HepG2 (cell line): ENCODE measurements at regions not wholly inside any gene's neighbourhood (a gene's known extent, or its start where the extent isn't known, plus 50 kb on each side); places are given as distances from the start of the nearest gene placed in this dataset.

Experiments
- ATAC-seq: fragments of 200-7000 bp; cut with Tn5 transposase; 3 replicates; pipeline ENCODE4 v1.9.1; 2020; ENCODE audit warnings: mild to moderate bottlenecking, moderate library complexity
- BruUV-seq: library from RNA; stranded (reverse); fragments of 400-500 nt; replicated peaks from 2 replicates; lab custom pipeline; 2021; lab: Mats Ljungman, UMichigan
- CTCF ChIA-PET: fragments of 300-600 bp; formaldehyde crosslinking; extraction: SDS; loops from one replicate; lab custom pipeline; 2021; ENCODE audit warnings: low total read pairs, inconsistent platforms, low intra/inter-chr PET ratio; lab: Yijun Ruan, JAX
- POLR2A ChIA-PET: fragments of 350-600 bp; sonication (Branson Sonifier 250); formaldehyde crosslinking; loops from one replicate; lab custom pipeline; 2020; ENCODE audit warnings: antibody characterized with exemption, inconsistent platforms; lab: Yijun Ruan, JAX
- DNase-seq: peaks from one replicate; pipeline ENCODE4 v3.0.0-alpha.2; 2015; ENCODE audit warnings: low spot score
- FAIRE-seq: peaks from 3 replicates; lab custom pipeline; 2011; peaks lifted over from hg19 to GRCh38; lab: Jason Lieb, UNC
- H2AFZ ChIP-seq: one replicate; pipeline ENCODE4 v1.6.1; 2011; ENCODE audit warnings: low read length, inconsistent platforms
- H3K27ac ChIP-seq: fragments of 300-600 bp; 3 replicates; pipeline ENCODE4 v1.8.0; 2011; ENCODE audit warnings: mixed run types, mild to moderate bottlenecking, mixed read lengths, low read length, inconsistent platforms; ENCODE audit not compliant: insufficient read depth; ENCODE audit errors: extremely low read length
- H3K27me3 ChIP-seq, 2 experiments: fragments of 200-600 bp in 1 of 2; 2 replicates in 1 of 2; 3 replicates in 1 of 2; pipeline versions ENCODE4 v1.6.0 to v1.8.0; 2011; ENCODE audit warnings: low read length in 2 of 2, mild to moderate bottlenecking in 2 of 2, moderate library complexity in 2 of 2, inconsistent platforms in 1 of 2; ENCODE audit not compliant: insufficient read depth in 2 of 2, control insufficient read depth in 1 of 2
- H3K36me3 ChIP-seq, 2 experiments: fragments of 200-600 bp in 1 of 2; replicated peaks in 1 of 2; 2 replicates in 1 of 2; 3 replicates in 1 of 2; pipeline versions ENCODE4 v1.5.1 to v1.8.0; 2011; ENCODE audit warnings: low read length in 2 of 2, inconsistent platforms in 1 of 2; ENCODE audit not compliant: insufficient read depth in 2 of 2, control insufficient read depth in 1 of 2
- H3K4me1 ChIP-seq: 2 replicates; pipeline ENCODE4 v1.5.1; 2012; ENCODE audit warnings: low read length, inconsistent platforms; ENCODE audit not compliant: insufficient read depth
- H3K4me2 ChIP-seq: 2 replicates; pipeline ENCODE4 v1.6.0; 2011; ENCODE audit warnings: low read depth, low read length, inconsistent platforms
- H3K4me3 ChIP-seq, 3 experiments: fragments of 200-600 bp in 1 of 3; sonication (generic), shearing (Covaris generic) in 1 of 3; replicated peaks in 1 of 3; 2 replicates each; pipeline ENCODE4 v1.5.1; 2011 to 2016; ENCODE audit warnings: low read length in 3 of 3, inconsistent platforms in 2 of 3, low read depth in 2 of 3, mild to moderate bottlenecking in 2 of 3, control low read depth in 1 of 3, mixed read lengths in 1 of 3; ENCODE audit not compliant: insufficient read depth in 1 of 3
- H3K79me2 ChIP-seq: one replicate; pipeline ENCODE4 v1.6.1; 2011; ENCODE audit warnings: low read length, inconsistent platforms; ENCODE audit not compliant: insufficient read depth
- H3K9ac ChIP-seq: 2 replicates; pipeline ENCODE4 v1.6.0; 2011; ENCODE audit warnings: mild to moderate bottlenecking, low read depth, low read length, inconsistent platforms; ENCODE audit not compliant: insufficient read depth
- H3K9me3 ChIP-seq: 2 replicates; pipeline ENCODE4 v1.5.1; 2012; ENCODE audit warnings: mild to moderate bottlenecking, low read length
- H4K20me1 ChIP-seq: 2 replicates; pipeline ENCODE4 v1.6.0; 2011; ENCODE audit warnings: inconsistent platforms, mild to moderate bottlenecking, low read length, moderate library complexity; ENCODE audit not compliant: insufficient read depth
- ATF4 ChIP-seq, 2 experiments: fragments of 450-650 bp in 1 of 2; sonication (generic) in 1 of 2; formaldehyde crosslinking; IDR thresholded peaks; 2 replicates each; pipeline versions ENCODE4 v1.5.0 to v1.8.0; 2020 to 2022; ENCODE audit warnings: mild to moderate bottlenecking in 1 of 2, missing genetic modification reagents in 1 of 2
- DR1 ChIP-seq: sonication (generic); formaldehyde crosslinking; IDR thresholded peaks from 2 replicates; pipeline ENCODE4 v1.8.0; 2021; ENCODE audit warnings: mild to moderate bottlenecking, missing genetic modification reagents, inconsistent platforms
- HOXA3 ChIP-seq: sonication (generic); formaldehyde crosslinking; IDR thresholded peaks from 2 replicates; pipeline ENCODE4 v1.5.0; 2020; ENCODE audit warnings: missing genetic modification reagents
- JARID2 ChIP-seq: sonication (generic); formaldehyde crosslinking; IDR thresholded peaks from 2 replicates; pipeline ENCODE4 v1.8.1; 2023; ENCODE audit warnings: missing genetic modification reagents, inconsistent platforms; ENCODE audit not compliant: insufficient replicate concordance
- KDM4B ChIP-seq: sonication (generic); formaldehyde crosslinking; IDR thresholded peaks from 2 replicates; pipeline ENCODE4 v1.4.0; 2020; ENCODE audit warnings: missing genetic modification reagents
- MYC ChIP-seq: sonication (generic); formaldehyde crosslinking; IDR thresholded peaks from 2 replicates; pipeline ENCODE4 v1.9.0; 2021; ENCODE audit warnings: missing genetic modification reagents, borderline replicate concordance
- MYPOP ChIP-seq: sonication (generic); formaldehyde crosslinking; IDR thresholded peaks from 2 replicates; pipeline ENCODE4 v1.8.1; 2023; ENCODE audit warnings: mild to moderate bottlenecking, moderate library complexity, missing genetic modification reagents
- NR1H2 ChIP-seq: sonication (generic); formaldehyde crosslinking; IDR thresholded peaks from 2 replicates; pipeline ENCODE4 v1.8.1; 2022; ENCODE audit warnings: low read depth, missing genetic modification reagents, borderline replicate concordance
- SIX1 ChIP-seq: sonication (generic); formaldehyde crosslinking; IDR thresholded peaks from 2 replicates; pipeline ENCODE4 v1.4.0; 2020; ENCODE audit warnings: missing genetic modification reagents, borderline replicate concordance
- TBX2 ChIP-seq: sonication (generic); formaldehyde crosslinking; IDR thresholded peaks from 2 replicates; pipeline ENCODE4 v1.5.0; 2020; ENCODE audit warnings: missing genetic modification reagents, mild to moderate bottlenecking, borderline replicate concordance
- ZBTB33 ChIP-seq: sonication (generic); formaldehyde crosslinking; IDR thresholded peaks from 2 replicates; pipeline ENCODE4 v1.4.0; 2020; ENCODE audit warnings: missing genetic modification reagents
- ZNF253 ChIP-seq: sonication (generic); formaldehyde crosslinking; IDR thresholded peaks from 2 replicates; pipeline ENCODE4 v1.8.0; 2022; ENCODE audit warnings: mild to moderate bottlenecking, missing genetic modification reagents, borderline replicate concordance
- ZNF260 ChIP-seq: sonication (generic); formaldehyde crosslinking; IDR thresholded peaks from 2 replicates; pipeline ENCODE4 v1.4.0; 2020; ENCODE audit warnings: missing genetic modification reagents, low read depth, mild to moderate bottlenecking, borderline replicate concordance
- in situ Hi-C: cut with HindIII; loops from 2 replicates; pipeline ENCODE4 v1.10.0; 2017; ENCODE audit warnings: low pct_unique_long_range_greater_than_20kb; ENCODE audit not compliant: extremely low pct_ligation_motif_present
- intact Hi-C: fragments of 100-400 bp; cut with micrococcal nuclease; formaldehyde crosslinking; loops from one replicate; pipeline ENCODE4 v1.10.0; 2022; ENCODE audit not compliant: unreplicated experiment
- TF ChIP-seq, protein P1 (sequence below): sonication (generic); formaldehyde crosslinking; IDR thresholded peaks from 2 replicates; pipeline ENCODE4 v1.4.0; 2020; ENCODE audit warnings: low read depth, mild to moderate bottlenecking, missing genetic modification reagents
- TF ChIP-seq, protein P2 (sequence below): sonication (generic); formaldehyde crosslinking; IDR thresholded peaks from 2 replicates; pipeline ENCODE4 v1.4.0; 2020; ENCODE audit warnings: missing genetic modification reagents
- TF ChIP-seq, protein P3 (sequence below): IDR thresholded peaks from 2 replicates; pipeline ENCODE4 v1.6.1; 2016; ENCODE audit warnings: missing compliant biosample characterization, missing genetic modification reagents, borderline replicate concordance

DNA sequence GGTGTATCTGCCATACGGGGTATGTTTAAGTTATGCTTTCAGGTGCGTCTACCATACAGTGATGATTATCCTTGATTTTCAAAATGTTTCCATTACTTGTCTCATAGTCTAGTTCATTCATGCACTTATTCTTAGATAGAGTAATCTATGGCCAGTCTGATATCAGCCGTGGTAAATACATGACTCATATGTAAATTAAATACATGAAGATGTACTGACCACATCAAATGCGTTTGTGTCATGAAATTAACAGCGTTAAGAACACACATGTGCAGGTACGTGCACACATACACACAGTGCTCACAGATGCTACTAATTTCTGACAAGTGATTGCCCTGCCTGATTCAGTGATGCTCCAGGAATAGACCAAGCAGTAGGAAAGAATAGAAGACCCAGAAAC, 75.2 kb upstream of the EXOC1L start (continued):
- TF ChIP-seq KDM4B: no peak
- TF ChIP-seq SIX1 (CRISPR knock-in tag): no peak
- TF ChIP-seq, protein P1, sequence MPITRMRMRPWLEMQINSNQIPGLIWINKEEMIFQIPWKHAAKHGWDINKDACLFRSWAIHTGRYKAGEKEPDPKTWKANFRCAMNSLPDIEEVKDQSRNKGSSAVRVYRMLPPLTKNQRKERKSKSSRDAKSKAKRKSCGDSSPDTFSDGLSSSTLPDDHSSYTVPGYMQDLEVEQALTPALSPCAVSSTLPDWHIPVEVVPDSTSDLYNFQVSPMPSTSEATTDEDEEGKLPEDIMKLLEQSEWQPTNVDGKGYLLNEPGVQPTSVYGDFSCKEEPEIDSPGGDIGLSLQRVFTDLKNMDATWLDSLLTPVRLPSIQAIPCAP (CRISPR knock-in tag): no peak
- no peak for TF ChIP-seq MYC (CRISPR knock-in tag)

DNA sequence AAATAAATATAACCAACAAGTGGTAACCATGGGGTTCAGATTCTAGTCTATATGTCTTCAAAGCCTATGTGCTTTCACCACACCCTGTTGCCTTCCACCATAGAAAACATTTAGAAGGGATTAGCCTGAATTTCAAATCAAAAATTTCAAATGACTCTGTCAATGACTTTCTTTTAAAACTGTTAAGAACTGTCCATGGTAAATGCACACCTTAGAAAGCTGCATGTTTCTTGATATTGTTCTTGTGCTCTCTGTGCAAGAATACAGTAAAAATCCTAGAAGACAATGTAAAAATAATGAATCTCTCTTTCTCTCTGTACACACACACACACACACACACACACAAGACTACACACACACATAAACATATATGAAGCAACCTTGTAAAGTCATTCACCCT, 74.6 kb upstream of the EXOC1L start:
- CTCF ChIA-PET: no interaction called here
- Histone ChIP-seq H3K4me2 (no peak overlapping the region), H3K4me1 (no peaks in the 10 kb centered on the region), H3K79me2 (no peaks in the 10 kb centered on the region), H3K9ac (no peak overlapping the region), H3K27me3 (peaks cover 0 to 6% of the 10 kb centered on the region in 2 experiments; a peak in 3 of 5 replicates), H3K27ac (no peak overlapping the region), H3K4me3 (no peak overlapping the region), H3K9me3 (no peaks in the 10 kb centered on the region), H2AFZ (no peak overlapping the region), H3K36me3 (no peaks in the 10 kb centered on the region), H4K20me1 (no peaks in the 10 kb centered on the region)
- no TSS peak for BruUV-seq
- DNase-seq (no peak), ATAC-seq (no peak), FAIRE-seq (no peak)
- in situ Hi-C loops (loop anchor here (25.0 kb wide), 1 partner anchor 283 kb away; no protein-coding TSS in a partner anchor), intact Hi-C loops (loop anchor here (2.0 kb wide), 1 partner anchor 122 kb away; no protein-coding TSS in a partner anchor)
- POLR2A ChIA-PET: no interaction called here
- TF ChIP-seq MYPOP (no peak), DR1 (CRISPR knock-in tag) (no peak), JARID2 (CRISPR knock-in tag) (no peak), NR1H2 (no peak), HOXA3 (CRISPR knock-in tag) (no peak), ZNF253 (CRISPR knock-in tag) (no peak), ZBTB33 (CRISPR knock-in tag) (no peak), ZNF260 (CRISPR knock-in tag) (no peak), TBX2 (CRISPR knock-in tag) (no peak), ATF4 (CRISPR knock-in tag; IDR thresholded peaks at IDR 0.05) (no peak)
- TF ChIP-seq, protein P2, sequence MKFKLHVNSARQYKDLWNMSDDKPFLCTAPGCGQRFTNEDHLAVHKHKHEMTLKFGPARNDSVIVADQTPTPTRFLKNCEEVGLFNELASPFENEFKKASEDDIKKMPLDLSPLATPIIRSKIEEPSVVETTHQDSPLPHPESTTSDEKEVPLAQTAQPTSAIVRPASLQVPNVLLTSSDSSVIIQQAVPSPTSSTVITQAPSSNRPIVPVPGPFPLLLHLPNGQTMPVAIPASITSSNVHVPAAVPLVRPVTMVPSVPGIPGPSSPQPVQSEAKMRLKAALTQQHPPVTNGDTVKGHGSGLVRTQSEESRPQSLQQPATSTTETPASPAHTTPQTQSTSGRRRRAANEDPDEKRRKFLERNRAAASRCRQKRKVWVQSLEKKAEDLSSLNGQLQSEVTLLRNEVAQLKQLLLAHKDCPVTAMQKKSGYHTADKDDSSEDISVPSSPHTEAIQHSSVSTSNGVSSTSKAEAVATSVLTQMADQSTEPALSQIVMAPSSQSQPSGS (CRISPR knock-in tag): no peak
- TF ChIP-seq, protein P3, sequence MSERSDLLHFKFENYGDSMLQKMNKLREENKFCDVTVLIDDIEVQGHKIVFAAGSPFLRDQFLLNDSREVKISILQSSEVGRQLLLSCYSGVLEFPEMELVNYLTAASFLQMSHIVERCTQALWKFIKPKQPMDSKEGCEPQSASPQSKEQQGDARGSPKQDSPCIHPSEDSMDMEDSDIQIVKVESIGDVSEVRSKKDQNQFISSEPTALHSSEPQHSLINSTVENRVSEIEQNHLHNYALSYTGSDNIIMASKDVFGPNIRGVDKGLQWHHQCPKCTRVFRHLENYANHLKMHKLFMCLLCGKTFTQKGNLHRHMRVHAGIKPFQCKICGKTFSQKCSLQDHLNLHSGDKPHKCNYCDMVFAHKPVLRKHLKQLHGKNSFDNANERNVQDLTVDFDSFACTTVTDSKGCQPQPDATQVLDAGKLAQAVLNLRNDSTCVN (CRISPR knock-in tag): no peak
